K562 (cell line): ENCODE measurements at regions not wholly inside any gene's neighbourhood (a gene's known extent, or its start where the extent isn't known, plus 50 kb on each side); places are given as distances from the start of the nearest gene placed in this dataset.

ENCODE experiments used
- ATAC-seq: fragments of 200-7000 bp; cut with Tn5 transposase; 3 replicates; pipeline ENCODE4 v1.9.1; 2020; ENCODE audit warnings: moderate library complexity
- BruUV-seq: library from RNA; stranded (reverse); fragments of 400-500 nt; replicated peaks from 2 replicates; lab custom pipeline; 2021; lab: Mats Ljungman, UMichigan
- CTCF ChIA-PET: fragments of 300-600 bp; formaldehyde crosslinking; extraction: SDS; loops from one replicate; lab custom pipeline; 2021; ENCODE audit warnings: low intra/inter-chr PET ratio; lab: Yijun Ruan, JAX
- POLR2A ChIA-PET: fragments of 300-600, 350-650 bp; sonication (Branson Sonifier 250); formaldehyde crosslinking; extraction: SDS; loops from one replicate; lab custom pipeline; 2021; ENCODE audit warnings: antibody characterized with exemption, inconsistent platforms; lab: Yijun Ruan, JAX
- DNase-seq, 4 experiments: peaks; one replicate each; pipeline versions ENCODE4 v3.0.0 to v3.0.0-alpha.2; 2011 to 2018; ENCODE audit warnings: low spot score in 3 of 4, mixed read lengths in 3 of 4; ENCODE audit errors: extremely low read depth in 1 of 4
- FAIRE-seq: peaks from 2 replicates; lab custom pipeline; 2011; peaks lifted over from hg19 to GRCh38; lab: Jason Lieb, UNC
- H2AFZ ChIP-seq: 2 replicates; pipeline ENCODE4 v1.6.0; 2011; ENCODE audit warnings: low read depth, low read length, control low read depth, inconsistent platforms
- H3K27ac ChIP-seq: fragments of 200-600 bp; 3 replicates; pipeline ENCODE4 v1.8.0; 2011; ENCODE audit warnings: low read depth, mild to moderate bottlenecking, control low read depth, inconsistent platforms, low read length, moderate library complexity, mixed read lengths; ENCODE audit errors: extremely low read depth
- H3K27me3 ChIP-seq, 2 experiments: fragments of 300-600 bp in 1 of 2; 2 replicates in 1 of 2; 3 replicates in 1 of 2; pipeline versions ENCODE4 v1.6.0 to v1.8.0; 2011; ENCODE audit warnings: inconsistent platforms in 2 of 2, low read length in 2 of 2, mild to moderate bottlenecking in 1 of 2, mixed read lengths in 1 of 2, moderate library complexity in 1 of 2; ENCODE audit not compliant: control insufficient read depth in 2 of 2, insufficient read depth in 2 of 2
- H3K36me3 ChIP-seq: fragments of 300-600 bp; 3 replicates; pipeline ENCODE4 v1.8.0; 2011; ENCODE audit warnings: mild to moderate bottlenecking, low read length, inconsistent platforms; ENCODE audit not compliant: control insufficient read depth, insufficient read depth
- H3K4me1 ChIP-seq, 2 experiments: fragments of 200-600 bp in 1 of 2; replicated peaks in 1 of 2; 2 replicates in 1 of 2; 3 replicates in 1 of 2; pipeline versions ENCODE4 v1.5.1 to v1.8.0; 2011; ENCODE audit warnings: inconsistent platforms in 2 of 2, low read length in 2 of 2, mild to moderate bottlenecking in 1 of 2, mixed read lengths in 1 of 2, moderate library complexity in 1 of 2; ENCODE audit not compliant: control insufficient read depth in 2 of 2, insufficient read depth in 2 of 2
- H3K4me2 ChIP-seq: 2 replicates; pipeline ENCODE4 v1.6.1; 2011; ENCODE audit warnings: low read length, control low read depth, inconsistent platforms, mixed read lengths; ENCODE audit not compliant: insufficient read depth
- H3K4me3 ChIP-seq: fragments of 200-600 bp; sonication (generic), shearing (Covaris generic); 2 replicates; pipeline ENCODE4 v1.5.1; 2016; ENCODE audit warnings: control low read depth, inconsistent platforms
- H3K79me2 ChIP-seq: fragments of 200-600 bp; 3 replicates; pipeline ENCODE4 v1.8.0; 2011; ENCODE audit warnings: low read length, inconsistent platforms; ENCODE audit not compliant: control insufficient read depth, insufficient read depth
- H3K9ac ChIP-seq, 2 experiments: 2 replicates each; pipeline versions ENCODE4 v1.6.0 to v1.6.1; 2011; ENCODE audit warnings: low read depth in 2 of 2, low read length in 2 of 2, control low read depth in 1 of 2, inconsistent platforms in 1 of 2, mild to moderate bottlenecking in 1 of 2, mixed read lengths in 1 of 2; ENCODE audit not compliant: insufficient read depth in 1 of 2
- H3K9me1 ChIP-seq: one replicate; pipeline ENCODE4 v1.6.0; 2011; ENCODE audit warnings: inconsistent platforms, mild to moderate bottlenecking, low read length, moderate library complexity; ENCODE audit not compliant: control insufficient read depth, insufficient read depth
- H3K9me3 ChIP-seq: replicated peaks from 2 replicates; pipeline ENCODE4 v1.5.1; 2011; ENCODE audit warnings: low read depth, low read length, inconsistent platforms; ENCODE audit not compliant: control insufficient read depth, insufficient read depth
- H4K20me1 ChIP-seq: replicated peaks from 2 replicates; pipeline ENCODE4 v1.6.1; 2011; ENCODE audit warnings: low read length, inconsistent platforms, mixed read lengths; ENCODE audit not compliant: control insufficient read depth, insufficient read depth
- DDX20 ChIP-seq: fragments of 450-650 bp; IDR thresholded peaks from 2 replicates; pipeline ENCODE4 v1.6.1; 2016; ENCODE audit warnings: missing genetic modification characterization, low read depth, mild to moderate bottlenecking, missing compliant biosample characterization, moderate library complexity
- EP400 ChIP-seq: fragments of 450-650 bp; IDR thresholded peaks from 2 replicates; pipeline ENCODE4 v1.6.1; 2017; ENCODE audit warnings: antibody characterized with exemption, mild to moderate bottlenecking, moderate library complexity
- FOXJ3 ChIP-seq: sonication (generic); formaldehyde crosslinking; IDR thresholded peaks from 2 replicates; pipeline ENCODE4 v1.4.0; 2020; ENCODE audit warnings: mild to moderate bottlenecking, missing genetic modification reagents
- ILK ChIP-seq: fragments of 450-650 bp; IDR thresholded peaks from 2 replicates; pipeline ENCODE4 v1.6.1; 2016; ENCODE audit warnings: missing genetic modification characterization, low read depth, mild to moderate bottlenecking, missing compliant biosample characterization, moderate library complexity, borderline replicate concordance
- KDM2B ChIP-seq: fragments of 250-450 bp; sonication (Bioruptor Pico); IDR thresholded peaks from 2 replicates; pipeline ENCODE4 v1.8.0; 2021; ENCODE audit warnings: mild to moderate bottlenecking, moderate library complexity
- MAFG ChIP-seq: fragments of 450-650 bp; conservative IDR thresholded peaks from 2 replicates; pipeline ENCODE4 v1.6.1; 2016; ENCODE audit warnings: missing genetic modification characterization, missing compliant biosample characterization
- RBM34 ChIP-seq: fragments of 200-400 bp; formaldehyde crosslinking; IDR thresholded peaks from 2 replicates; pipeline ENCODE4 v1.6.1; 2018; ENCODE audit warnings: low read length, borderline replicate concordance; ENCODE audit not compliant: insufficient read depth
- ZNF316 ChIP-seq: fragments of 450-650 bp; IDR thresholded peaks from 2 replicates; pipeline ENCODE4 v1.6.1; 2016
- ZNF551 ChIP-seq: fragments of 250-450 bp; sonication (Bioruptor Pico); IDR thresholded peaks from 2 replicates; pipeline ENCODE4 v1.5.0; 2021; ENCODE audit warnings: mild to moderate bottlenecking, moderate library complexity
- WGBS: fragments of 100-300 bp; shearing (Covaris generic); methylation state at CpG from one replicate; pipeline ENCODE4 v1.1.6; 2016; ENCODE audit warnings: low coverage, mixed read lengths; ENCODE audit not compliant: insufficient coverage; ENCODE audit errors: missing lambda C conversion rate; 5-methylcytosine and 5-hydroxymethylcytosine counted together
- in situ Hi-C: fragments of 300-500 bp; cut with MboI; formaldehyde crosslinking; loops from 4 replicates; pipeline ENCODE4 v1.15.0; 2018; ENCODE audit warnings: inconsistent platforms, mixed read lengths
- intact Hi-C: fragments of 100-400 bp; cut with micrococcal nuclease; formaldehyde crosslinking; loops from 2 replicates; pipeline ENCODE4 v1.14.2; 2022
- TF ChIP-seq, protein P1 (sequence below): fragments of 200-800 bp; sonication (Bioruptor generic); IDR thresholded peaks from 2 replicates; pipeline ENCODE4 v1.6.1; 2016; ENCODE audit warnings: missing genetic modification characterization, missing compliant biosample characterization
- TF ChIP-seq, protein P2 (sequence below): sonication (generic); formaldehyde crosslinking; IDR thresholded peaks from 2 replicates; pipeline ENCODE4 v1.8.1; 2023; ENCODE audit warnings: missing genetic modification reagents, mild to moderate bottlenecking, borderline replicate concordance

DNA sequence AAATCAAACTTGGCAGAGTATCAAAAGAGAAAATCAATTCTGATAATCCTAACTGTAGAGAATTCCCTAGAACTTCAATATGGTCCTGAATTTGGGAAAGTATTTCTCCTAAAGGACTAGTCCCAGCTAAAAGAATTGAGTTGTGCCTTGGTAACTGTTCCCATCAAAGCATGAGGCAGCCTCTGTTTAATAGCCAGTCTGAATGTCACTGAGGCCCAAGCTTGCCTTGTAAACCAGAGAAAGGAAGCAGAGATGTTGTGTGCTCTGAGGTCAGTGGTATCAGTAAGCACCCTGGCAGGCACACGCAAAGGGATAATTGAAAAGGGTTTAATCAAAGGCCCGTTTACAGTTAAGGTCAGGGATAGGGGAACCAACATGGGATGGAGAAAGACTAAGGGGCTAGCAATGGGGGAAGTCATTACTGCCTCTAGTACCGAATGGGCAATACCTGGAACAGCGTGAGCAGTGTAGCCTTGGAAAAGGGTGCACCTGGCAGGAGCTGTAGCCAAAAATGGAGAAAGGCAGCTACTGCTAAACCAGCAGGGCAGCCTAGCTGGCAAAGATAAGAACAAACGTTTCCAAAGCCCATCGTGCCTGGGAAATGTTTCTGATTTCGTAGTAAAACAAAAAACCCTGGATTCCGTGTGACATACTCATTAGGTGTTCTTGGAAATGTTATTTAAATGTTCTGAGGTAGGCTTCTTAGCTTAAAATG, 635.5 kb downstream of the PLPP3 start (continued):
- no peak for TF ChIP-seq EP400
- no peak for TF ChIP-seq ILK (tag)
- TF ChIP-seq, protein P1, sequence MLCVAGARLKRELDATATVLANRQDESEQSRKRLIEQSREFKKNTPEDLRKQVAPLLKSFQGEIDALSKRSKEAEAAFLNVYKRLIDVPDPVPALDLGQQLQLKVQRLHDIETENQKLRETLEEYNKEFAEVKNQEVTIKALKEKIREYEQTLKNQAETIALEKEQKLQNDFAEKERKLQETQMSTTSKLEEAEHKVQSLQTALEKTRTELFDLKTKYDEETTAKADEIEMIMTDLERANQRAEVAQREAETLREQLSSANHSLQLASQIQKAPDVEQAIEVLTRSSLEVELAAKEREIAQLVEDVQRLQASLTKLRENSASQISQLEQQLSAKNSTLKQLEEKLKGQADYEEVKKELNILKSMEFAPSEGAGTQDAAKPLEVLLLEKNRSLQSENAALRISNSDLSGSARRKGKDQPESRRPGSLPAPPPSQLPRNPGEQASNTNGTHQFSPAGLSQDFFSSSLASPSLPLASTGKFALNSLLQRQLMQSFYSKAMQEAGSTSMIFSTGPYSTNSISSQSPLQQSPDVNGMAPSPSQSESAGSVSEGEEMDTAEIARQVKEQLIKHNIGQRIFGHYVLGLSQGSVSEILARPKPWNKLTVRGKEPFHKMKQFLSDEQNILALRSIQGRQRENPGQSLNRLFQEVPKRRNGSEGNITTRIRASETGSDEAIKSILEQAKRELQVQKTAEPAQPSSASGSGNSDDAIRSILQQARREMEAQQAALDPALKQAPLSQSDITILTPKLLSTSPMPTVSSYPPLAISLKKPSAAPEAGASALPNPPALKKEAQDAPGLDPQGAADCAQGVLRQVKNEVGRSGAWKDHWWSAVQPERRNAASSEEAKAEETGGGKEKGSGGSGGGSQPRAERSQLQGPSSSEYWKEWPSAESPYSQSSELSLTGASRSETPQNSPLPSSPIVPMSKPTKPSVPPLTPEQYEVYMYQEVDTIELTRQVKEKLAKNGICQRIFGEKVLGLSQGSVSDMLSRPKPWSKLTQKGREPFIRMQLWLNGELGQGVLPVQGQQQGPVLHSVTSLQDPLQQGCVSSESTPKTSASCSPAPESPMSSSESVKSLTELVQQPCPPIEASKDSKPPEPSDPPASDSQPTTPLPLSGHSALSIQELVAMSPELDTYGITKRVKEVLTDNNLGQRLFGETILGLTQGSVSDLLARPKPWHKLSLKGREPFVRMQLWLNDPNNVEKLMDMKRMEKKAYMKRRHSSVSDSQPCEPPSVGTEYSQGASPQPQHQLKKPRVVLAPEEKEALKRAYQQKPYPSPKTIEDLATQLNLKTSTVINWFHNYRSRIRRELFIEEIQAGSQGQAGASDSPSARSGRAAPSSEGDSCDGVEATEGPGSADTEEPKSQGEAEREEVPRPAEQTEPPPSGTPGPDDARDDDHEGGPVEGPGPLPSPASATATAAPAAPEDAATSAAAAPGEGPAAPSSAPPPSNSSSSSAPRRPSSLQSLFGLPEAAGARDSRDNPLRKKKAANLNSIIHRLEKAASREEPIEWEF (CRISPR knock-in tag) = no peak
- TF ChIP-seq ZNF551 (CRISPR knock-in tag) = no peak
- TF ChIP-seq FOXJ3 (CRISPR knock-in tag) = no peak

DNA sequence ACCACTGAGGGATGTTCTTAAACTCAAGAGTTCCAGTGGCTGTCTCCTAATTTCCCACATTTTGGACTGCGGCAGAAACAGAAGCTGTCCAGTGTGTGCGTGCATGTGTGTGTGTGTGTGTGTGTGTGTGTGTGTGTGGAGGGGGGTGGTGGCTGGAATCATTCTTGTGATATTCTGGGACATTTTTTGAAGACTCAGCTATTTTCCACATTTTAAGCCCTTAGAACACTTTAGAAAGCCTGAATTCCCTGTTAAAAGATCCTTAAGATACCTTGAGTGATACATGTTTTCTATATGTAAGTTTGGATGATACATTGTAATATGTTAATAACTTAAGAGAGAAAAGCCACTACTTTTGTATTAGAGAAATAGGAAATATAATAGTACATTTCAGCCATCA, 636.4 kb downstream of the PLPP3 start:
- in situ Hi-C loops = no loop called here
- H2AFZ ChIP-seq = no peak overlapping the region
- 13% methylated on average over 2 of the region's 2 CpGs for WGBS
- TF ChIP-seq ZNF316 (peak; percentile 49; the same call in 1 of the 2 replicates), DDX20 (tag) (no peak), KDM2B (CRISPR knock-in tag) (no peak), MAFG (tag) (0 out of 2 replicates have a peak, but pooled peaks have one; percentile 11), RBM34 (no peak)
- TF ChIP-seq, protein P2, sequence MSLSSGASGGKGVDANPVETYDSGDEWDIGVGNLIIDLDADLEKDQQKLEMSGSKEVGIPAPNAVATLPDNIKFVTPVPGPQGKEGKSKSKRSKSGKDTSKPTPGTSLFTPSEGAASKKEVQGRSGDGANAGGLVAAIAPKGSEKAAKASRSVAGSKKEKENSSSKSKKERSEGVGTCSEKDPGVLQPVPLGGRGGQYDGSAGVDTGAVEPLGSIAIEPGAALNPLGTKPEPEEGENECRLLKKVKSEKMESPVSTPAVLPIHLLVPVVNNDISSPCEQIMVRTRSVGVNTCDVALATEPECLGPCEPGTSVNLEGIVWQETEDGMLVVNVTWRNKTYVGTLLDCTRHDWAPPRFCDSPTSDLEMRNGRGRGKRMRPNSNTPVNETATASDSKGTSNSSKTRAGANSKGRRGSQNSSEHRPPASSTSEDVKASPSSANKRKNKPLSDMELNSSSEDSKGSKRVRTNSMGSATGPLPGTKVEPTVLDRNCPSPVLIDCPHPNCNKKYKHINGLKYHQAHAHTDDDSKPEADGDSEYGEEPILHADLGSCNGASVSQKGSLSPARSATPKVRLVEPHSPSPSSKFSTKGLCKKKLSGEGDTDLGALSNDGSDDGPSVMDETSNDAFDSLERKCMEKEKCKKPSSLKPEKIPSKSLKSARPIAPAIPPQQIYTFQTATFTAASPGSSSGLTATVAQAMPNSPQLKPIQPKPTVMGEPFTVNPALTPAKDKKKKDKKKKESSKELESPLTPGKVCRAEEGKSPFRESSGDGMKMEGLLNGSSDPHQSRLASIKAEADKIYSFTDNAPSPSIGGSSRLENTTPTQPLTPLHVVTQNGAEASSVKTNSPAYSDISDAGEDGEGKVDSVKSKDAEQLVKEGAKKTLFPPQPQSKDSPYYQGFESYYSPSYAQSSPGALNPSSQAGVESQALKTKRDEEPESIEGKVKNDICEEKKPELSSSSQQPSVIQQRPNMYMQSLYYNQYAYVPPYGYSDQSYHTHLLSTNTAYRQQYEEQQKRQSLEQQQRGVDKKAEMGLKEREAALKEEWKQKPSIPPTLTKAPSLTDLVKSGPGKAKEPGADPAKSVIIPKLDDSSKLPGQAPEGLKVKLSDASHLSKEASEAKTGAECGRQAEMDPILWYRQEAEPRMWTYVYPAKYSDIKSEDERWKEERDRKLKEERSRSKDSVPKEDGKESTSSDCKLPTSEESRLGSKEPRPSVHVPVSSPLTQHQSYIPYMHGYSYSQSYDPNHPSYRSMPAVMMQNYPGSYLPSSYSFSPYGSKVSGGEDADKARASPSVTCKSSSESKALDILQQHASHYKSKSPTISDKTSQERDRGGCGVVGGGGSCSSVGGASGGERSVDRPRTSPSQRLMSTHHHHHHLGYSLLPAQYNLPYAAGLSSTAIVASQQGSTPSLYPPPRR = no peak

More for the DNA sequence above, 636.4 kb downstream of the PLPP3 start:
- no peak overlapping the region for H3K4me3 ChIP-seq
- no peaks in the 10 kb centered on the region for H3K9me1 ChIP-seq
- ChIA-PET POLR2A (no interaction called here), CTCF (no interaction called here)
- H4K20me1 ChIP-seq = no peaks in the 10 kb centered on the region
- H3K9ac ChIP-seq = no peak overlapping the region
- no peaks in the 10 kb centered on the region for H3K27me3 ChIP-seq
- DNase-seq (no peak), ATAC-seq (no peak), FAIRE-seq (no peak)
- no peak overlapping the region for H3K4me2 ChIP-seq
- H3K9me3 ChIP-seq = no peaks in the 10 kb centered on the region
- no TSS peak for BruUV-seq
- intact Hi-C loops = no loop called here
- H3K79me2 ChIP-seq = no peaks in the 10 kb centered on the region
- no peak overlapping the region for H3K27ac ChIP-seq
- H3K36me3 ChIP-seq = no peaks in the 10 kb centered on the region
- H3K4me1 ChIP-seq = no peaks in the 10 kb centered on the region
